K562 (cell line): ENCODE measurements at regions not wholly inside any gene's neighbourhood (a gene's known extent, or its start where the extent isn't known, plus 50 kb on each side); places are given as distances from the start of the nearest gene placed in this dataset.

ENCODE experiments used
- ATAC-seq: fragments of 200-7000 bp; cut with Tn5 transposase; 3 replicates; pipeline ENCODE4 v1.9.1; 2020; ENCODE audit warnings: moderate library complexity
- BruUV-seq: library from RNA; stranded (reverse); fragments of 400-500 nt; replicated peaks from 2 replicates; lab custom pipeline; 2021; lab: Mats Ljungman, UMichigan
- CTCF ChIA-PET: fragments of 300-600 bp; formaldehyde crosslinking; extraction: SDS; loops from one replicate; lab custom pipeline; 2021; ENCODE audit warnings: low intra/inter-chr PET ratio; lab: Yijun Ruan, JAX
- POLR2A ChIA-PET: fragments of 300-600, 350-650 bp; sonication (Branson Sonifier 250); formaldehyde crosslinking; extraction: SDS; loops from one replicate; lab custom pipeline; 2021; ENCODE audit warnings: antibody characterized with exemption, inconsistent platforms; lab: Yijun Ruan, JAX
- DNase-seq, 4 experiments: peaks; one replicate each; pipeline versions ENCODE4 v3.0.0 to v3.0.0-alpha.2; 2011 to 2018; ENCODE audit warnings: low spot score in 3 of 4, mixed read lengths in 3 of 4; ENCODE audit errors: extremely low read depth in 1 of 4
- FAIRE-seq: peaks from 2 replicates; lab custom pipeline; 2011; peaks lifted over from hg19 to GRCh38; lab: Jason Lieb, UNC
- H2AFZ ChIP-seq: 2 replicates; pipeline ENCODE4 v1.6.0; 2011; ENCODE audit warnings: low read depth, low read length, control low read depth, inconsistent platforms
- H3K27ac ChIP-seq: fragments of 200-600 bp; 3 replicates; pipeline ENCODE4 v1.8.0; 2011; ENCODE audit warnings: low read depth, mild to moderate bottlenecking, control low read depth, inconsistent platforms, low read length, moderate library complexity, mixed read lengths; ENCODE audit errors: extremely low read depth
- H3K27me3 ChIP-seq, 2 experiments: fragments of 300-600 bp in 1 of 2; 2 replicates in 1 of 2; 3 replicates in 1 of 2; pipeline versions ENCODE4 v1.6.0 to v1.8.0; 2011; ENCODE audit warnings: inconsistent platforms in 2 of 2, low read length in 2 of 2, mild to moderate bottlenecking in 1 of 2, mixed read lengths in 1 of 2, moderate library complexity in 1 of 2; ENCODE audit not compliant: control insufficient read depth in 2 of 2, insufficient read depth in 2 of 2
- H3K36me3 ChIP-seq: fragments of 300-600 bp; 3 replicates; pipeline ENCODE4 v1.8.0; 2011; ENCODE audit warnings: mild to moderate bottlenecking, low read length, inconsistent platforms; ENCODE audit not compliant: control insufficient read depth, insufficient read depth
- H3K4me1 ChIP-seq, 2 experiments: fragments of 200-600 bp in 1 of 2; replicated peaks in 1 of 2; 2 replicates in 1 of 2; 3 replicates in 1 of 2; pipeline versions ENCODE4 v1.5.1 to v1.8.0; 2011; ENCODE audit warnings: inconsistent platforms in 2 of 2, low read length in 2 of 2, mild to moderate bottlenecking in 1 of 2, mixed read lengths in 1 of 2, moderate library complexity in 1 of 2; ENCODE audit not compliant: control insufficient read depth in 2 of 2, insufficient read depth in 2 of 2
- H3K4me2 ChIP-seq: 2 replicates; pipeline ENCODE4 v1.6.1; 2011; ENCODE audit warnings: low read length, control low read depth, inconsistent platforms, mixed read lengths; ENCODE audit not compliant: insufficient read depth
- H3K4me3 ChIP-seq: fragments of 200-600 bp; sonication (generic), shearing (Covaris generic); 2 replicates; pipeline ENCODE4 v1.5.1; 2016; ENCODE audit warnings: control low read depth, inconsistent platforms
- H3K79me2 ChIP-seq: fragments of 200-600 bp; 3 replicates; pipeline ENCODE4 v1.8.0; 2011; ENCODE audit warnings: low read length, inconsistent platforms; ENCODE audit not compliant: control insufficient read depth, insufficient read depth
- H3K9ac ChIP-seq, 2 experiments: 2 replicates each; pipeline versions ENCODE4 v1.6.0 to v1.6.1; 2011; ENCODE audit warnings: low read depth in 2 of 2, low read length in 2 of 2, control low read depth in 1 of 2, inconsistent platforms in 1 of 2, mild to moderate bottlenecking in 1 of 2, mixed read lengths in 1 of 2; ENCODE audit not compliant: insufficient read depth in 1 of 2
- H3K9me1 ChIP-seq: one replicate; pipeline ENCODE4 v1.6.0; 2011; ENCODE audit warnings: inconsistent platforms, mild to moderate bottlenecking, low read length, moderate library complexity; ENCODE audit not compliant: control insufficient read depth, insufficient read depth
- H3K9me3 ChIP-seq: replicated peaks from 2 replicates; pipeline ENCODE4 v1.5.1; 2011; ENCODE audit warnings: low read depth, low read length, inconsistent platforms; ENCODE audit not compliant: control insufficient read depth, insufficient read depth
- H4K20me1 ChIP-seq: replicated peaks from 2 replicates; pipeline ENCODE4 v1.6.1; 2011; ENCODE audit warnings: low read length, inconsistent platforms, mixed read lengths; ENCODE audit not compliant: control insufficient read depth, insufficient read depth
- BCLAF1 ChIP-seq, 2 experiments: fragments of 450-650 bp in 1 of 2; IDR thresholded peaks; 2 replicates each; pipeline ENCODE4 v1.6.1; 2011 to 2017; ENCODE audit warnings: low read depth in 2 of 2, antibody characterized with exemption in 1 of 2, borderline replicate concordance in 1 of 2, low read length in 1 of 2, mild to moderate bottlenecking in 1 of 2, mixed read lengths in 1 of 2; ENCODE audit not compliant: control insufficient read depth in 1 of 2
- BRF2 ChIP-seq: IDR thresholded peaks from 3 replicates; pipeline ENCODE4 v1.6.1; 2011; ENCODE audit warnings: borderline replicate concordance, mild to moderate bottlenecking; ENCODE audit not compliant: insufficient read length, insufficient read depth
- EZH2 ChIP-seq: IDR thresholded peaks from 2 replicates; pipeline ENCODE4 v1.6.1; 2012; ENCODE audit warnings: low read depth, mild to moderate bottlenecking, inconsistent platforms, low read length, borderline replicate concordance
- HMG20A ChIP-seq: fragments of 450-650 bp; formaldehyde crosslinking; conservative IDR thresholded peaks from 2 replicates; pipeline ENCODE4 v1.4.0; 2020; ENCODE audit warnings: mild to moderate bottlenecking, mixed read lengths
- PRMT5 ChIP-seq: sonication (generic); formaldehyde crosslinking; IDR thresholded peaks from 2 replicates; pipeline ENCODE4 v1.5.0; 2020; ENCODE audit warnings: missing genetic modification reagents
- PRPF4 ChIP-seq: fragments of 200-400 bp; formaldehyde crosslinking; IDR thresholded peaks from one replicate; pipeline ENCODE4 v1.6.1; 2017; ENCODE audit warnings: low read length, low read depth, mild to moderate bottlenecking; ENCODE audit not compliant: insufficient read depth, poor library complexity, severe bottlenecking
- ZBTB11 ChIP-seq, 3 experiments: fragments of 200-800 bp in 1 of 3; fragments of 250-450 bp in 1 of 3; fragments of 450-650 bp in 1 of 3; sonication (Bioruptor Pico) in 1 of 3; sonication (Bioruptor generic) in 1 of 3; formaldehyde crosslinking in 1 of 3; IDR thresholded peaks; 2 replicates each; pipeline versions ENCODE4 v1.6.1 to v1.8.0; 2016 to 2022; ENCODE audit warnings: mild to moderate bottlenecking in 2 of 3, missing genetic modification characterization in 2 of 3, missing compliant biosample characterization in 1 of 3, moderate library complexity in 1 of 3
- ZFP91 ChIP-seq: sonication (generic); formaldehyde crosslinking; IDR thresholded peaks from 2 replicates; pipeline ENCODE4 v1.8.0; 2022; ENCODE audit warnings: mild to moderate bottlenecking, missing genetic modification reagents
- WGBS: fragments of 100-300 bp; shearing (Covaris generic); methylation state at CpG from one replicate; pipeline ENCODE4 v1.1.6; 2016; ENCODE audit warnings: low coverage, mixed read lengths; ENCODE audit not compliant: insufficient coverage; ENCODE audit errors: missing lambda C conversion rate; 5-methylcytosine and 5-hydroxymethylcytosine counted together
- in situ Hi-C: fragments of 300-500 bp; cut with MboI; formaldehyde crosslinking; loops from 4 replicates; pipeline ENCODE4 v1.15.0; 2018; ENCODE audit warnings: inconsistent platforms, mixed read lengths
- intact Hi-C: fragments of 100-400 bp; cut with micrococcal nuclease; formaldehyde crosslinking; loops from 2 replicates; pipeline ENCODE4 v1.14.2; 2022

GRCh38 chr20:48011025-48011424 lies 225.7 kb upstream of the SULF2 start (continued):
- TF ChIP-seq ZBTB11 (CRISPR knock-in tag; IDR thresholded peaks at IDR 0.05) (peak in 1 of 3 experiments; percentile 71; a peak in 2 of 6 replicates), BCLAF1 (IDR thresholded peaks at IDR 0.05; ENCODE audit: borderline replicate concordance in 1 of 2, control insufficient read depth in 1 of 2, low read depth in 2 of 2, low read length in 1 of 2) (0 out of 4 replicates have a peak, but pooled peaks of 1 of the 2 experiments have one; percentile 48)

GRCh38 chr20:48010623-48011022 lies 225.3 kb upstream of the SULF2 start:
- FAIRE-seq (no peak), ATAC-seq (no peak), DNase-seq (no peak)
- Histone ChIP-seq H3K27me3 (no peaks in the 10 kb centered on the region), H3K36me3 (no peaks in the 10 kb centered on the region), H3K9me1 (no peaks in the 10 kb centered on the region), H3K27ac (no peak overlapping the region), H2AFZ (no peak overlapping the region), H3K9ac (no peak overlapping the region), H3K4me1 (no peaks in the 10 kb centered on the region), H3K9me3 (no peaks in the 10 kb centered on the region), H3K4me2 (no peak overlapping the region), H3K79me2 (no peaks in the 10 kb centered on the region), H3K4me3 (no peak overlapping the region), H4K20me1 (no peaks in the 10 kb centered on the region)
- in situ Hi-C loops: no loop called here
- CTCF ChIA-PET: no interaction called here
- intact Hi-C loops: no loop called here
- 0% methylated on average over 3 of the region's 3 CpGs for WGBS
- no TSS peak for BruUV-seq
- POLR2A ChIA-PET: no interaction called here
- TF ChIP-seq ZFP91 (CRISPR knock-in tag) (no peak), PRMT5 (CRISPR knock-in tag) (no peak), PRPF4 (no peak), HMG20A (CRISPR knock-in tag) (no peak), EZH2 (no peak), BRF2 (no peak)
